ENCODE measurements at regions not wholly inside any gene's neighbourhood (a gene's known extent, or its start where the extent isn't known, plus 50 kb on each side); places are given as distances from the start of the nearest gene placed in this dataset.

GRCh38 chr1:88399690-88400089 is 284.4 kb upstream of the PKN2 start:
- no peak for DNase-seq (ENCODE audit: low read depth)
- no peak for TF ChIP-seq CTCF (IDR thresholded peaks at IDR 0.05; ENCODE audit: insufficient read depth, low read length)
- no peak overlapping the region for H3K4me3 ChIP-seq (ENCODE audit: low read depth, low read length)

GRCh38 chr1:88401313-88401712 is 282.8 kb upstream of the PKN2 start:
- DNase-seq (ENCODE audit: low read depth), result no peak
- no peak for TF ChIP-seq CTCF (IDR thresholded peaks at IDR 0.05; ENCODE audit: insufficient read depth, low read length)
- H3K4me3 ChIP-seq (ENCODE audit: low read depth, low read length), result no peak overlapping the region

- TF ChIP-seq CTCF (IDR thresholded peaks at IDR 0.05; ENCODE audit: insufficient read depth, low read length), result no peak
- no peak overlapping the region for H3K4me3 ChIP-seq (ENCODE audit: low read depth, low read length)
- no peak for DNase-seq (ENCODE audit: low read depth)
These were observed 279.5 kb upstream of the PKN2 start for GRCh38 chr1:88404582-88404981.

GRCh38 chr1:88407248-88407647 is 276.8 kb upstream of the PKN2 start:
- TF ChIP-seq CTCF (IDR thresholded peaks at IDR 0.05; ENCODE audit: insufficient read depth, low read length), result no peak
- H3K4me3 ChIP-seq (ENCODE audit: low read depth, low read length), result no peak overlapping the region

GRCh38 chr1:88421997-88422396 is 262.1 kb upstream of the PKN2 start:
- no peak for DNase-seq (ENCODE audit: low read depth)
- TF ChIP-seq CTCF (IDR thresholded peaks at IDR 0.05; ENCODE audit: insufficient read depth, low read length), result no peak

More at GRCh38 chr1:88407248-88407647, 276.8 kb upstream of the PKN2 start:
- no peak for DNase-seq (ENCODE audit: low read depth)

GRCh38 chr1:88433556-88433955 is 250.5 kb upstream of the PKN2 start:
- no peak for TF ChIP-seq CTCF (IDR thresholded peaks at IDR 0.05; ENCODE audit: insufficient read depth, low read length)
- H3K4me3 ChIP-seq (ENCODE audit: low read depth, low read length), result no peak overlapping the region
- no peak for DNase-seq (ENCODE audit: low read depth)

More at GRCh38 chr1:88421997-88422396, 262.1 kb upstream of the PKN2 start:
- no peak overlapping the region for H3K4me3 ChIP-seq (ENCODE audit: low read depth, low read length)

GRCh38 chr1:88434836-88435235 is 249.2 kb upstream of the PKN2 start:
- no peak overlapping the region for H3K4me3 ChIP-seq (ENCODE audit: low read depth, low read length)
- no peak for TF ChIP-seq CTCF (IDR thresholded peaks at IDR 0.05; ENCODE audit: insufficient read depth, low read length)
- DNase-seq (ENCODE audit: low read depth), result no peak
